Activated naive CD4-positive, alpha-beta T cell treated with anti-CD3 and anti-CD28 coated beads, Interleukin-2, amount 50 U/mL, for 16 hours (primary cell): ENCODE measurements at regions not wholly inside any gene's neighbourhood (a gene's known extent, or its start where the extent isn't known, plus 50 kb on each side); places are given as distances from the start of the nearest gene placed in this dataset.

Source experiments
- DNase-seq: peaks from one replicate; pipeline ENCODE4 v3.0.0-alpha.2; 2020

DNA sequence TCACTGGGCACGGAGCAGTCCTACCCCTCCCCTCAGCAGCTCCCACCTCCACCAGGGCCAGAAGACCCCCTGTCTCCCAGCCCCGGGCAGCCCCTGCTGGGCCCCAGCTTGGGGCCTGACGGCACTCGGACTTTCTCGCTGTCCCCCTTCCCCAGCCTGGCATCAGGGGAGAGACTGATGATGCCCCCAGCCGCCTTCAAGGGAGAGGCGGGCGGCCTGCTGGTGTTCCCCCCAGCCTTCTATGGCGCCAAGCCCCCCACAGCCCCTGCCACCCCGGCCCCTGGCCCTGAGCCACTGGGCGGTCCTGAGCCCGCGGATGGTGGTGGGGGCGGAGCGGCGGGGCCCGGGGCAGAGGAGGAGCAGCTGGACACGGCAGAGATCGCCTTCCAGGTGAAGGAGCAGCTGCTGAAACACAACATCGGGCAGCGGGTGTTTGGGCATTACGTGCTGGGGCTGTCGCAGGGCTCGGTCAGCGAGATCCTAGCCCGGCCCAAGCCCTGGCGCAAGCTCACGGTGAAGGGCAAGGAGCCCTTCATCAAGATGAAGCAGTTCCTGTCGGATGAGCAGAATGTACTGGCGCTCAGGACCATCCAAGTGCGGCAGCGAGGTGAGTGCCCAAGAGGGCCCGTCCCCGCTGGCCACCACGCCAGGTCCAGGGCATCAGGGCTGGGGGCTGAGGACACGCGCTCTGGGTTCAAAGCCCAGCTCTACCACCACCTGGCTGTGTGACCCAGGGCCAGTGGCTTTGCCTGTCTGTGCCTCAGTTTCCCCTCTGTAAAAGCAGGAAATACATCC lies 58.6 kb downstream of the PHETA1 start:
- DNase-seq, result no peak

DNA sequence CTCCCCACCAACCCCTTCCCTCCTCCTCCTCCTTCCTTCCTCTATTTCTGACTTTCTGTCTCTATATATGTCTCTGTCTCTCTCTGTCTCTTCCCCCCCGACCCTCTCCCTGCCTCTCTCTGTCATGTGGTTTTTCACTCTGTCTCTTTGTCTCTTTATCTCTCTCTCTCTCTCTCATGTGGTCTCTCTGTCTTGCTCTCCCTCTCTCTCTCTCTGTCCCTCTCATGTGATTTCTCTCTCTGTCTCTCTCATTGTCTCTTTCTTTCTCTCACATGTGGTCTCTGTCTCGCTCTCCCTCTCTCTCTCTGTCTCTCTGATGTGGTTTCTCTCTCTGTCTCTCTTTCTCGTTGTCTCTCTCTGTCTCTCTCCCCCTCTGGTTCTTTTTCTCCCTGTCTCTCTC lies 59.3 kb downstream of the PHETA1 start:
- no peak for DNase-seq

DNA sequence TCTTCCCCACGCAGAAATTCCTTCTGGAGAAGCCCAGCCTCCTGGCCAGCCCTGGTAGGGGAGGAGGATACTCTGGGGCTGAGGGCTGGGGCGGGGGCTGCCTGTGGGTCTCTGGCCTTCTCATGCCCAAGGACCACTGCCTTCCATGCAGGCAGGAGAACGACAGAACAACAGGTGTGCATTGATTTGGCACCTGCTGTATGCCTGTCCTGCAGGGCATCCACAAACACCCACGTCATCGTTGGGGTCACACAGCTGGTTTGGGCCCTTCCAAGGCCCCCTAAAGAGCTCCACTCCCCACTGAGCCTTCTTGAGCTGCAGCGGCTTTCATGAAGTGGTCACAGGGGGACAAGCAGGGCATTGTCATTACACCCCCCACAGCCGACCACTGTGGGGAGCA lies 60.4 kb downstream of the PHETA1 start:
- no peak for DNase-seq

DNA sequence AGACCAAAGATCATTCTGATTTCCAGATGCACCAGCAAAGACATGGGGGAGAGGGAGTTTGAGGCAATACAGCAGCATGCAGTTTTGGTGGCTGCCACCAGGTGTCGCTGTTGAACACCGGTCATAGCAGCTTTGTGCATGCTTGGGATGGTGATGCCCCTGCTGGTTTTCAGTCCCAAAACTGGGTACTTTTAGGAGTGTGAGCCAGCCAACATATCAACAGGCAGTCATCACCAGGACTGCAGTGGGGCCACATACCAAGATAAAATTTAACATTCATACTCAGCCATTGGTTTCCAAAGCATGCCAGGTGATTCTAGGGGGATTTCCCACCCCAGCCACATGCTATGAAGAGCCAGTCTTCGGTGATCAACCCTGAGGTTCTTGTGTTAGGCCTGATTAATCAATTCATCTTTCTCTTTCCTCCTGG lies 64.2 kb downstream of the PHETA1 start:
- DNase-seq, result peak; percentile 32

DNA sequence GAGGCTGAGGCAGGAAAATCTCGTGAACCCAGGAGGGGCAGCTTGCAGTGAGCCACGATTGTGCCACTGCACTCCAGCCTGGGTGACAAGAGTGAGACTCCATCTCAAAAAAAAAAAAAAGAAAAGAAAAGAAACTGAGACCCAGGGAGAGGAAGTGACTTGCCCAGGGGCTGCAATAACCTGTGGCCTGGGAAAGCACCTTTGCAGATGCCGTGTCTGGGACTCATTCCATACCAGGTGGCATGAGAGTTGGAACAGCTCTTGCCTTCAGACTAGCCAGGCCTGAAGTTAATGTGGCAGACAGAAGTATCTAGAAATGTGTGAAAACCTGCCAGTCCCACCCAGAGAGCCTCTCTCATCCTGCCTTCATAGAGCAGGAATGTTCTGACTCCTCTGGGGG lies 65.4 kb downstream of the PHETA1 start:
- DNase-seq, result no peak

DNA sequence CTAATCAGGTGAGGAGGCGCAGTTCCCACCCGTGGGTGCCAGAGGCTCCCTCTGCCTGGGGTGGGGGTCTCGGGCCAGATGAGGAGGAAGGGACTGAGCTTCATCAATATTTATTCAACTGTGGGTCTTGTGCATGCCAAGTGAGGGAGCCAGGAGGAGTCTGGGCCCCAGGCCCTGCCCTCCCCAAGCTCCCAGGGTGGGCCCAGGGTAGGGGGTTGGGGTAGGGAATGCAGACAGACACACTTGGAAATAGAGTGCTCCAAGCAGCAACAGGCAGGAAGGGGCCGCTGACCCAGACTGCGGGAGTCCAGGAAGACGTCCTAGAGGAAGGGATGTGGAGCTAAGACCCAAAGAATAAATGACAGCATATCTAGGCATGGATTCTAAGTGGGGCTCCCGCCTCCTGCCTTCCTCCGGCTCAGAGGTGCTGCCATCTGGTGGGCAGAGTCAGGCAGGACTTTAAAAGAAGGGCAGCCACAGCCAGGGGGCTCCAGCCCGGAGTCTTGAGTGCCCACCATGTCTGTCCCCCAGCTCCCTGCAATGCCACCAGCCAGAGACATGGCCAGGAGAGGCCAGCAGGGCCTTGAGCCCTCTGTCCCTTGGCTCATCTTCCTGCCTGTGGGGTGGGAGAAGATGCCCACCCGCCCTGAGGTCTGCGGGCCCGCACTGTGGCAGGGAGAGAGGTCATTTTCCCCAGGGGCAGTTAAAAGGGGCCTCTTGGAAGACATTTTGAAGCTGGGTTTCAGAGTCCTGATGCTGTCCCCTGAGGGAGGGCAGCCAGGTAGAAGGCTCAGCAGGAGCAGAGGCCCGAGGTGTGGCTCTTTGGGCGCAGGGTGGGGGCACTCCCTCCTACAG lies 70.1 kb downstream of the PHETA1 start:
- DNase-seq, result peak; percentile 56

DNA sequence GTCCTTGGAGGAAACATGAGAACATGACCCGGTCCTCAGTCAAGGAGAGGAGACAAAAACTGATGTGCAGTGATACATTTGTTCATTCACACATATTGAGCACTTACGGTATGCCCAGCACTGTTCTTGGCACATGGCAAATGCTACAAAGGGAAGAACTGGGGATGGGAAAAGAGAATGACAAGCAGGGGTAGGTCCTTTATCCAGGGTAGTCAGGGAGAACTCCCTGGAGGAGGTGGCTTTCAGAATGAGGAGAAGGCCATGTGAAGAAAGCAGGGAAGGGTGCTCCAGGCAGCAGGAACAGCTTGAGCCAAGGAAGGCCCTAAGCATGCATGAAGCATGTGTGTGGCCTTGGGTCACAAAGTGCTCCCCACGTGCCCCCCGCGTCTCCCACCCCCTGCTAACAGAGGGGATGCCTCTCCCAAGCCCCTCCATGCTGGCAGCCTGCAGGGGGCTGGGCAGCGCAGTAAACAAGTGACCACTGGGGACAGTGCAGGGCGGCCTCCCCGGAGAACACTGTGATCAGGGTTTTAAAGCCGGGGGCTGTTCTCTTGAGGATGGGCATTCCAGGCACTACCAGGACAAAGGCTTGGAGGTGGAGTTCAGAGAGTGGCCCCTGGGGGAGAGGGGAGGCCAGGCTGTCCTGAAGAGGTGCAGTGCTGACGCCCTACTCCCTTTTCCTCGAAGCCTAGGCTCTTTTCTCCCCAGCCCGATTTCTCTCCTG lies 71.0 kb downstream of the PHETA1 start:
- DNase-seq, result no peak

DNA sequence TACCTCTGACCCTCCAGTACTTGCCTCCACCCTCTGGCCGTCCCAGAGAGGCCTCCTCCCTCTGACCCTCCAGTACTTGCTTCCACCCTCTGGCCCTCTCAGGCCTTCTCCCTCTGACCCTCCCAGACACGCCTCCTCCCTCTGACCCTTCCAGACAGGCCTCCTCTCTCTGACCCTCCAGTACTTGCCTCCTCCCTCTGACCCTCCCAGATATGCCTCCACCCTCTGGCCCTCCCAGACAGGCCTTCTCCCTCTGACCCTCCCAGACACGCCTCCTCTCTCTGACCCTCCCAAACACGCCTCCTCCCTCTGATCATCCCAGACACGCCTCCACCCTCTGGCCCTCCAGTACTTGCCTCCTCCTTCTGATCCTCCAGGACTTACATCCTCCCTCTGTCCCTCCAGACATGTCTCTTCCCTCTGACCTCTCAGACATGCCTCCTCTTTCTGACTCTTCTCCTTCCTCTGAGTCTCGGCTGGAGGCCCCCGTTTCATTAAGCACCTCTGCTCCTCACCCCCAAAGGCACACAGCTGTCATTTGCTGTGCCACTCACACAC lies 71.9 kb downstream of the PHETA1 start:
- DNase-seq, result no peak

DNA sequence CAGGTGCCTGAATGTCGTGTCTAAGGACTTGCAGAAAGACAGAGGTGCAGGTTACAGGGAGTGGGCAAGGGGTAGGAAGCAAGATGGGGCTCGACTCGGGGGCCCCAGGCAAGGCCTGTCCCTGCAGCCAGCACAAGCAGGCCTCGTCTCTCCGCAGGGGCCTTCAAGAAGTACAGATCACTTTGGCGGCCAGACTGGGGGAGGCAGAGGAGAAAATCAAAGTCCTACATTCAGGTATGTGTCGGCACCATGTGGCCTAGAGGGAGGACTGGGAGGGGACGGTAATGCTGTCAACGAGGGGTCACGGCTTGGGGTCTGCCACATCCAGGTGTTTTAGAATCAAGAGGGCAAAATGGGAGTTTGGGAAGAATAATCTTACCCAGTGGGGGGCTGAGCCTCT lies 73.7 kb downstream of the PHETA1 start:
- no peak for DNase-seq

DNA sequence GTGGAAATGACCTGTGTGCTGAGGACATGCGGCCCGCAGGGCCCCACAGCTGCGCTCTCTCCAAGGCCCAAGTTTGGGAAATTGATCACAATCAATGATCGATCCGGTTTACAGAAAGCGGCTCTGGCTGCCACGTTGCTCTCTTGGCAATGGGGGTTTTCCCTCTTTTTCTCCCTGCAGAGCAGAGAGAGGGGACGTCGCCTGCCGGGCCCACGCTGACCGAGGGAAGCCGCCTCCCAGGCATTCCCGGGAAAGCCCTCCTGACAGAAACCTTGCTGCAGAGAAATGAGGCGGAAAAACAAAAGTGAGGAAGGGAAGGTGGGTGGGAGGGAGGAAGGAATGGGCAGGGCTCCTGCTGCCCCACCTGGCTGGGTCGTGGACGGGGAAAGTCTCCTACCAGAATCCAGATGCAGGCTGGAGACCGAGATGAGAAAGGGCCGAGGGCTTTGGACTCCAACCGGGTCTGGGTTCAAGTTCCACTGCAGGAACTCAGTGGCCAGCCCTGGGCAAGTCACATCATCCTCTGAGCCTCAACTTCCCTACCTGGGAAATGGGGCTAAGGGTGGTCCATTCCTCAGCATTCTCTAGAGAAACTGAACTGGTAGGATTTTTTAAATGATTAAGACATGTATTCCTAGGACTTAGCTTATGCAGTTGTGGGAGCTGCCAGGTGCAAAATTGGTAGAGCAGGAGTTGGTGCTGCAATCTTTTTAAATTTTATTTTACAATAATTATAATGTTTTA lies 75.5 kb downstream of the PHETA1 start:
- DNase-seq, result no peak

DNA sequence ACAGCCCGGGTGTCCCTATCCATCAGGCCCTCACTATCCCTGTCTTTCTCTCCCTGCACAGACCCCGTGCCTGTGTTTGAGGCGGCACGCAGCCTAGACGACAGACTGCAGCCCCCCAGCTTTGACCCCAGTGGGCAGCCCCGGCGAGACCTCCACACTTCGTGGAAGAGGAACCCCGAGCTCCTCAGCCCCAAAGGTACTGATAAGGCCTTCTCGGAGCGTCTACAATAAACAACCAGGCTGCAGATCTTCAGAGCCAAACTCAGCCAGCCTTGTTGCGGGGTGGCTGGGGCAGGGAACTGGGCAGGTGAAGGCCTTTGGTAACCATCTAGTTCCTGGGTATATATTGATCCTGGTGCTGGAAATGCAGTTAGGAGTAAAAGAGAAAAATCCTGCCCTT lies 77.5 kb downstream of the PHETA1 start:
- DNase-seq, result no peak

DNA sequence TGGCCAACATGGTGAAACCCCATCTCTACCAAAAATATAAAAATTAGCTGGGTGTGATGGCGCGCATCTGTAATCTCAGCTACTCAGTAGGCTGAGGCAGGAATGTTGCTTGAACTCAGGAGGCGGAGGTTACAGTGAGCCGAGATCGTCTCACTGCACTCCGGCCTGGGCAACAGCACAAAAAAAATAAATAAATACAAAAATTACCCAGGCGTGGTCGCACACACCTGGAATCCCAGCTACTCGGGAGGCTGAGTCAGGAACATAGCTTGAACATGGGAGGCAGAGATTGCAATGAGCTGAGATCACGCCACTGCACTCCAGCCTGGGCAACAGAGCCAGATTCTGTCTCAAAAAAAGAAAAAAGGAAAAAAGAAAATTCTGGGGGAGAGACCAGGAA lies 80.1 kb downstream of the PHETA1 start:
- no peak for DNase-seq

DNA sequence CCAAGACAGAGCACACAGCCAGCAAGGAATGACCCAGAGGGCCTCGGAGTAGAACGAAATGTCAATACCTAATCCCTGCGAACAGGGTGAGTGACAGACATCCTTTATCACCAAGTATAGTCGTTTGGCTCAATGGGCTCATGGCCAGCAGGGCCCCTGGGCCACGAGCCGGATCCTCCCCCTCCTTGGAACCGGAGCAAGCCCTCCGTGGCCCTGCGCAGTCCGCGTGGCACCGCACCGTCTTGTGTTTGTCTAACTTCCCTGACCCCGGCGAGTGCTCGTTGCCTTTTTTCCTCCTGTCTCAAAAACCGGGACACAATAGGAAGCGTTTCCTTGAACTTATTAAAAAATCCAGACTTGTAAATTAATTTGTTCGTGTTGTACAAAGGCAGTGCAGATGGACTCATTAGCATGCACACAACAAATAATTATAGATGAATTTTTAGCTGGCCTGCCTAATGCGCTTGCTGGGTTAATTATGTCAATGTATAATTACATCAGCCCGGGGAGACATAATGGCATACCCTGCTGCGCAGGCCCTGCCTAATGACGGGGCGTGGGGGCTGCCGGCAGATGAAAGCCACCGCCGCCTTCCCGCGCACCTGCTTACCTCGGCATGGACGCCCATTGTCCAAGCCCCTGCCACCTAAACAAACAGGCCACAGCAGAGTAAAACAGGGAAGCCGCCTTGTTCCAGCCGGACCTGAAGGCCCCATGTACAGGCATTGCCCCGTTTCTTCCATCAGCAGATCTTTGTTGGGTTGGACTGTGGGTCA lies 81.6 kb downstream of the PHETA1 start:
- no peak for DNase-seq

DNA sequence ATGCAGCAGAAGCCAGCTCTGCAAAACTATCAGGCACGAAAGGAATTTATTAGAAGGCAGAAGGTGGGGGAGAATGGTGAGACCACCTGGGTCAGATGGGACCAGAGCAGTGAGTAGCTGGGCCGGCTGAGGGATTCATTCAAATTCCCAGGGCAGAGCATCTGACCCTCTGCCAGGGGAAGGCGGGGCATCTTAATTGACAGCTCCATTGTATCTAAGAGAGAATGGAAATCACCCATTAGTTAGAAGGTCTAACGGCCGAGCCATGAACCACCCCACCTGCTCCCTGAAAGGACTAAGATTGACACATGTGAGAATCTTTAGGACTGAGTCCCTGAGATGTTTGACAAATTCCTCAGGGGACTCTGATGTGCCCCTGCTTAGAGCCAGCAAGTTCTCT lies 83.7 kb downstream of the PHETA1 start:
- no peak for DNase-seq

DNA sequence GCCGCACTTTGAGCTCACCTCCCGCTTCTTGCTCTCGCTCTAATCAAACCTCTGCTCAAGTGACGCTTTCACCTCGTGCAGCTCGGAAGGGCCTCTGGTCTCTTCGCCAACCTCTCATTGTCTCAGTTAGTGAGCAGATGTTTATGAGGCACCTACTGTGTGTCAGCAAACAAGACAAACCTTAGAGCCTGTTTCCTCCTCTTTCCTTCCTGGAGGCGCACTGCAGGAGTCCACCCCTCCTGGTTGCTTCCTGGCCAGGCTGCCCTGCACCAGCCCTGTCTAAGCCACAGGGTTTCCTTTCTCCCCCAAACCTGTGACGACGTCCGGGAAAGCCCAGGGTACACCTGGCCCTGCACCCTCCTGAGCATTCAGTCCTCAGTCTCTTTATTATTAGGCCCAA lies 84.2 kb downstream of the PHETA1 start:
- no peak for DNase-seq

DNA sequence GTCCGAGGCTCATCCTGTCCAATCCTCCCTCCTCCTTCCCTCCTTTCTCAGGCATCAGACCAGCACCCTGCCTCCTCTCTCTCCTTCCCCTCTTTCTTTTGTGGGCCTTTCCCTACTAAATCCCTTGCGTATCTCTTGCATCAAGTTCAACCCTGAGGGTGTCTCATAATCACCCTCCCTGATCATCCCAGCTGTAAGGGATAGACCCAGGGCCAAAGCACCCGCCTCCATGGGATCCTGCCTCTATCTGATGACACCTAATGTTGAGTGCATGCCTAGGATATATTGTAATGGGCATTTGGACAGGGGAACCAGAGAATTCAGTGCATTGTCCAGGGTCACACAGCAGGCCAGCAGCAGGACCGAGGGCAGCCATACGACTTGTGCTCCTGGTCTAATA lies 84.9 kb downstream of the PHETA1 start:
- no peak for DNase-seq

DNA sequence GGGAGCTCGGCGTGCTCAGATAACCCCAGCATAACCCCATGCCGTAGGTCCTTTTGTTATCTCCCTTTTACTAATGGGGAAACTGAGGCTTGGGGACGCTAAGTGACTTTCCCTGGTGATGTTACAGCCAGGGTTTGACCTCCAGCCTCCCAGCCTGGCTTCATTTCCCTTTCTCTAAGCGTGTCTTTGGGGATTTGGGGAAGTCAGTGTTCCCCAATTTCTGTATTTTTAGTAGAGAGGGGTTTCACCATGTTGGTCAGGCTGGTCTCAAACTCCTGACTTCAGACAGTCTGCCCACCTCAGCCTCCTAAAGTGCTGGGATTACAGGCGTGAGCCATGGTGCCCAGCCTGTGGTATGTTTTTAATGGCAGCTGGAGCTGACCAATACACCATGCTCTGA lies 85.4 kb downstream of the PHETA1 start:
- DNase-seq, result no peak

DNA sequence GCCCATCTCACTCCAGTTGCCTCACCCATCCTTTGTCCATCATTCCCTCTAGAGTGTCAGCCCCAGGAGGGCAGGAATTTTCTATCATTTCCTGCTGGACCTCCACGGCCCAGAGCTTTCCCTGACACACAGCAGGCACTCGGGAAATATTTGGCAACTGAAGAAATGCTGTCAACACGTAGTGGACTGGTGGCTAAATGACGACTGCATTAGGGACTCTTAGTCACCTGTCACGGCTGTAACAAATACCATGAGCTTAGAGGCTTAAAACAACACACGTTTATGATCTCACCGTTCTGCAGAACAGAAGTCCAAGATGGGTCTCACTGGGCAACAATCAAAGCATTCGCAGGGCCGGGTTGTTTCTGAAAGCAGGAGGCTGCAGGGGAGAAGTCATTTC lies 91.3 kb downstream of the PHETA1 start:
- DNase-seq, result no peak

DNA sequence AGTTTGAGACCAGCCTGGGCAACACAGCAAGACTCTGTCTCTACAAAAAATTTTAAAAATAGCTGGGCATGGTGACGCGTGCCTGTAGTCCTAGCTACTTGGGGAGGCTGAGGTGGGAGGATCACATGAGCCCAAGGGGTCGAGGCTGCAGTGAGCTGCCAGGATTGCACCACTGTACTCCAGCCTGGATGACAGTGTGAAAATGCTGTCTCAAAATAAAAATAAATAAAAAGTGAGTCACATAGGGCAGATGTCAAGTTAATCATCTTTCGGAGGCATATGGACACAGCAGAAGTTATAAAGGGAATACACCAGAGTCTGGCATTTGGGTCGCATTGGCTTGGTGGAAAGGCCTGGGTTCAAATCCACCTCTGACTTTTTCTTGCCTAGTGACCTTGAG lies 92.7 kb downstream of the PHETA1 start:
- DNase-seq, result no peak

DNA sequence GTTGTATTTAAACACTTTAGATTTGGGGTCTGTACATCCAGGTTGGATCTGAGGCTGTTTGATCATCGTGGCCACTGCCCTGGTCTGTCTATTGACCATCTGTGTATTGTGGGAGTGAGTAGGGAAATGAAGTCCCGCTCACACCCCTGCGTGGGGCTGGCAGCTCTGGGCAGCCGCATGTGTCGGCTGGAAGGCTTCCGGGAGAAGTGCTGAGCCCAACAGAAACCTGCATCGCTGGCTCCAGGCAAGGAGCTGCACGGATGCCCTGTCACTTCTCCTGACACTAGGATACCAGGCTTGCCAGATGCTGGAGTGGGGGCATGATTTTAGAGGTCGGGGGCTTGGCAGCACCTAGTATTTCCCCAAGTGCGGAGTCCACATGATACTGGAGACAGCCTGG lies 93.6 kb downstream of the PHETA1 start:
- DNase-seq, result no peak

DNA sequence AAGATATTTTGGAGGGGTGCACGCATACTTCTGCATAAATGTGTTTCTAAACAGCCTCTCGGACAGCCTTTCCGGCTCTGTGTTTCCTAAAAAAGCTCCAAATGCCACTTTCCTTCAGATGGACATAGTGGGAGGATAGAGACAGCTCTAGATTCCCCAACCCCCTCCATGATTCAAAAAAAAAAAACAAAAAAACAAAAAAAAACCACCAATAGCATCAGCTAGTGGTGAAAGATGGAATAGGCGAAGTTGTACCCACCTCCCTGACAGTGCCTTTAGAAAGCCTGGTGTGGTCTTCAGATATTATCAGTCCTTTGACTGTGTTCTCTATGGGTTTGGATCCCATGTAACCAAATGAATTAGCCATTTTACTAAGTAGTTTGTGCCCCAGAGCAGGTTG lies 94.1 kb downstream of the PHETA1 start:
- DNase-seq, result no peak
